ENCODE measurements at regions not wholly inside any gene's neighbourhood (a gene's known extent, or its start where the extent isn't known, plus 50 kb on each side); places are given as distances from the start of the nearest gene placed in this dataset.

DNA sequence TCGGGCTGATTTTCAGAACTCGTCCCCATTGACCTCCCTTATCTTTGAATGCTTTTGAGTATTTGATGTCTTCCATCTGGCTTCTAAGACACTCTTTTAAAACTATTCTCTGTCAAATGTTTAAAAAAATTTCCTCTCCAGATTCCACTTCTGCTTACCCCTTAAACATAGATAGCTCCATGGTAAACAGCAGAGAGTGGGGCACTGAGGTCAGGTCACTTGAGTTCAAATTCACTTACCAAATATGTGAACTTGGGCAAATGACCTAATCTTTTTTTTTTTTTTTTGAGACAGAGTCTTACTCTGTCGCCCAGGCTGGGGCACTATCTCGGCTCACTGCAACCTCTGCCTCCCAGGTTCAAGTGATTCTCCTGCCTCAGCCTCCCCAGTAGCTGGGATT is 126.8 kb upstream of the CPSF6 start:
- no peak overlapping the region for H3K4me2 ChIP-seq (ENCODE audit: low read length, poor library complexity, severe bottlenecking)
- H3K27ac ChIP-seq (ENCODE audit: low read length, poor library complexity, severe bottlenecking) = no peak overlapping the region
- no peaks in the 10 kb centered on the region for H3K36me3 ChIP-seq (ENCODE audit: control insufficient read depth in 1 of 2, insufficient read depth in 2 of 2, low read depth in 1 of 2, low read length in 2 of 2)
- no peak overlapping the region for H4K91ac ChIP-seq (ENCODE audit: low read length)
- H2BK120ac ChIP-seq (ENCODE audit: low read depth, low read length) = no peak overlapping the region
- no peak overlapping the region for H4K8ac ChIP-seq (ENCODE audit: low read length)
- DNase-seq = no peak
- peaks cover 3% of the 10 kb centered on the region for H3K4me1 ChIP-seq (ENCODE audit: control insufficient read depth, insufficient read depth, low read depth, low read length)
- no peak overlapping the region for H3K4me3 ChIP-seq (ENCODE audit: insufficient read depth in 1 of 2, low read depth in 1 of 2, low read length in 2 of 2)
- no peak overlapping the region for H2AK5ac ChIP-seq (ENCODE audit: low read length, severe bottlenecking)
- no peak overlapping the region for H3K9ac ChIP-seq (ENCODE audit: low read length)
- no peak overlapping the region for H2AFZ ChIP-seq (ENCODE audit: low read depth, low read length)
- H2BK12ac ChIP-seq (ENCODE audit: low read length in 2 of 2) = no peak overlapping the region
- no peak overlapping the region for H2BK15ac ChIP-seq (ENCODE audit: low read depth, poor library complexity, severe bottlenecking)
- H3K9me3 ChIP-seq (ENCODE audit: control insufficient read depth, low read length) = no peaks in the 10 kb centered on the region
- H3K14ac ChIP-seq (ENCODE audit: low read length in 2 of 2) = no peak overlapping the region
- H3K4ac ChIP-seq (ENCODE audit: low read depth in 1 of 2, low read length in 2 of 2) = no peak overlapping the region
- peaks cover 0 to 8% of the 10 kb centered on the region in 2 experiments for H3K27me3 ChIP-seq (ENCODE audit: control insufficient read depth in 1 of 2, insufficient read depth in 1 of 2, low read length in 2 of 2)
- H2BK5ac ChIP-seq (ENCODE audit: low read depth, low read length, poor library complexity, severe bottlenecking) = no peak overlapping the region
- H3K23ac ChIP-seq (ENCODE audit: low read length in 2 of 2) = no peak overlapping the region
- H3K18ac ChIP-seq (ENCODE audit: low read depth in 1 of 2, low read length in 2 of 2) = no peak overlapping the region
- WGBS = 29% methylated on average over 4 of the region's 4 CpGs
- H3K79me1 ChIP-seq (replicated peaks; ENCODE audit: low read length, poor library complexity, severe bottlenecking) = no peaks in the 10 kb centered on the region

- Histone ChIP-seq H2BK5ac (ENCODE audit: low read depth, low read length, poor library complexity, severe bottlenecking) (no peak overlapping the region), H3K9me3 (ENCODE audit: control insufficient read depth, low read length) (no peaks in the 10 kb centered on the region), H2BK12ac (ENCODE audit: low read length in 2 of 2) (no peak overlapping the region), H3K4me3 (ENCODE audit: insufficient read depth in 1 of 2, low read depth in 1 of 2, low read length in 2 of 2) (no peak overlapping the region), H3K14ac (ENCODE audit: low read length in 2 of 2) (no peak overlapping the region), H3K79me1 (replicated peaks; ENCODE audit: low read length, poor library complexity, severe bottlenecking) (no peaks in the 10 kb centered on the region), H3K9ac (ENCODE audit: low read length) (no peak overlapping the region), H3K4ac (ENCODE audit: low read depth in 1 of 2, low read length in 2 of 2) (no peak overlapping the region), H4K91ac (ENCODE audit: low read length) (no peak overlapping the region), H2BK120ac (ENCODE audit: low read depth, low read length) (no peak overlapping the region), H2AK5ac (ENCODE audit: low read length, severe bottlenecking) (no peak overlapping the region), H3K23ac (ENCODE audit: low read length in 2 of 2) (no peak overlapping the region), H3K4me2 (ENCODE audit: low read length, poor library complexity, severe bottlenecking) (no peak overlapping the region), H4K8ac (ENCODE audit: low read length) (no peak overlapping the region), H2AFZ (ENCODE audit: low read depth, low read length) (no peak overlapping the region), H3K4me1 (ENCODE audit: control insufficient read depth, insufficient read depth, low read depth, low read length) (no peaks in the 10 kb centered on the region), H3K27me3 (ENCODE audit: control insufficient read depth in 1 of 2, insufficient read depth in 1 of 2, low read length in 2 of 2) (peaks cover 5 to 8% of the 10 kb centered on the region in 2 experiments), H3K27ac (ENCODE audit: low read length, poor library complexity, severe bottlenecking) (no peak overlapping the region), H2BK15ac (ENCODE audit: low read depth, poor library complexity, severe bottlenecking) (no peak overlapping the region), H3K18ac (ENCODE audit: low read depth in 1 of 2, low read length in 2 of 2) (no peak overlapping the region), H3K36me3 (ENCODE audit: control insufficient read depth in 1 of 2, insufficient read depth in 2 of 2, low read depth in 1 of 2, low read length in 2 of 2) (no peaks in the 10 kb centered on the region)
- no peak for DNase-seq
- 85% methylated on average over 2 of the region's 3 CpGs for WGBS
Measured at GRCh38 chr12:69115099-69115498, 124.3 kb upstream of the CPSF6 start.

GRCh38 chr12:69115951-69116350 is 123.4 kb upstream of the CPSF6 start:
- no peak overlapping the region for H3K14ac ChIP-seq (ENCODE audit: low read length in 2 of 2)

GRCh38 chr12:69117566-69118266 is 121.7 kb upstream of the CPSF6 start:
- Histone ChIP-seq H2BK15ac (ENCODE audit: low read depth, poor library complexity, severe bottlenecking) (no peak overlapping the region), H2BK5ac (ENCODE audit: low read depth, low read length, poor library complexity, severe bottlenecking) (no peak overlapping the region), H3K4me3 (ENCODE audit: insufficient read depth in 1 of 2, low read depth in 1 of 2, low read length in 2 of 2) (no peak overlapping the region), H3K27ac (ENCODE audit: low read length, poor library complexity, severe bottlenecking) (no peak overlapping the region), H3K27me3 (ENCODE audit: control insufficient read depth in 1 of 2, insufficient read depth in 1 of 2, low read length in 2 of 2) (peaks cover 5% of the 10 kb centered on the region in 2 experiments), H3K14ac (ENCODE audit: low read length in 2 of 2) (no peak overlapping the region), H3K18ac (ENCODE audit: low read depth in 1 of 2, low read length in 2 of 2) (no peak overlapping the region), H2AK5ac (ENCODE audit: low read length, severe bottlenecking) (no peak overlapping the region), H2AFZ (ENCODE audit: low read depth, low read length) (no peak overlapping the region), H3K9ac (ENCODE audit: low read length) (no peak overlapping the region), H3K36me3 (ENCODE audit: control insufficient read depth in 1 of 2, insufficient read depth in 2 of 2, low read depth in 1 of 2, low read length in 2 of 2) (no peaks in the 10 kb centered on the region), H3K4me2 (ENCODE audit: low read length, poor library complexity, severe bottlenecking) (no peak overlapping the region), H3K79me1 (replicated peaks; ENCODE audit: low read length, poor library complexity, severe bottlenecking) (no peaks in the 10 kb centered on the region), H3K9me3 (ENCODE audit: control insufficient read depth, low read length) (no peaks in the 10 kb centered on the region), H2BK12ac (ENCODE audit: low read length in 2 of 2) (no peak overlapping the region), H4K91ac (ENCODE audit: low read length) (no peak overlapping the region), H3K4ac (ENCODE audit: low read depth in 1 of 2, low read length in 2 of 2) (no peak overlapping the region), H4K8ac (ENCODE audit: low read length) (no peak overlapping the region), H3K4me1 (ENCODE audit: control insufficient read depth, insufficient read depth, low read depth, low read length) (no peaks in the 10 kb centered on the region), H2BK120ac (ENCODE audit: low read depth, low read length) (no peak overlapping the region), H3K23ac (ENCODE audit: low read length in 2 of 2) (no peak overlapping the region)
- WGBS = 78% methylated on average over 5 of the region's 5 CpGs
- no peak for DNase-seq

More at GRCh38 chr12:69115951-69116350, 123.4 kb upstream of the CPSF6 start:
- Histone ChIP-seq H4K91ac (ENCODE audit: low read length) (no peak overlapping the region), H2BK120ac (ENCODE audit: low read depth, low read length) (no peak overlapping the region), H3K27me3 (ENCODE audit: control insufficient read depth in 1 of 2, insufficient read depth in 1 of 2, low read length in 2 of 2) (peaks cover 5 to 8% of the 10 kb centered on the region in 2 experiments), H3K79me1 (replicated peaks; ENCODE audit: low read length, poor library complexity, severe bottlenecking) (no peaks in the 10 kb centered on the region), H3K36me3 (ENCODE audit: control insufficient read depth in 1 of 2, insufficient read depth in 2 of 2, low read depth in 1 of 2, low read length in 2 of 2) (no peaks in the 10 kb centered on the region), H3K4me1 (ENCODE audit: control insufficient read depth, insufficient read depth, low read depth, low read length) (no peaks in the 10 kb centered on the region), H3K27ac (ENCODE audit: low read length, poor library complexity, severe bottlenecking) (no peak overlapping the region), H2AK5ac (ENCODE audit: low read length, severe bottlenecking) (no peak overlapping the region), H2BK15ac (ENCODE audit: low read depth, poor library complexity, severe bottlenecking) (no peak overlapping the region), H3K23ac (ENCODE audit: low read length in 2 of 2) (no peak overlapping the region), H3K4me2 (ENCODE audit: low read length, poor library complexity, severe bottlenecking) (no peak overlapping the region), H3K9me3 (ENCODE audit: control insufficient read depth, low read length) (no peaks in the 10 kb centered on the region), H4K8ac (ENCODE audit: low read length) (no peak overlapping the region), H3K4ac (ENCODE audit: low read depth in 1 of 2, low read length in 2 of 2) (no peak overlapping the region), H2BK5ac (ENCODE audit: low read depth, low read length, poor library complexity, severe bottlenecking) (no peak overlapping the region), H3K18ac (ENCODE audit: low read depth in 1 of 2, low read length in 2 of 2) (no peak overlapping the region), H3K4me3 (ENCODE audit: insufficient read depth in 1 of 2, low read depth in 1 of 2, low read length in 2 of 2) (no peak overlapping the region), H2BK12ac (ENCODE audit: low read length in 2 of 2) (no peak overlapping the region), H3K9ac (ENCODE audit: low read length) (no peak overlapping the region), H2AFZ (ENCODE audit: low read depth, low read length) (no peak overlapping the region)
- WGBS = 58% methylated on average over 4 of the region's 9 CpGs
- no peak for DNase-seq

Measured in mesenchymal stem cell (in vitro differentiated cells and primary cell).